ENCODE measurements at regions not wholly inside any gene's neighbourhood (a gene's known extent, or its start where the extent isn't known, plus 50 kb on each side); places are given as distances from the start of the nearest gene placed in this dataset.
"Not testable (repeated sequence)": the region's sequence is repeated elsewhere in the genome, so short reads cannot be mapped to it uniquely, and the experiment has no call there.

- DNase-seq (ENCODE audit: low read depth, low spot score): no peak
These were observed 132.2 kb downstream of the GPX5 start for GRCh38 chr6:28657769-28658465.

DNA sequence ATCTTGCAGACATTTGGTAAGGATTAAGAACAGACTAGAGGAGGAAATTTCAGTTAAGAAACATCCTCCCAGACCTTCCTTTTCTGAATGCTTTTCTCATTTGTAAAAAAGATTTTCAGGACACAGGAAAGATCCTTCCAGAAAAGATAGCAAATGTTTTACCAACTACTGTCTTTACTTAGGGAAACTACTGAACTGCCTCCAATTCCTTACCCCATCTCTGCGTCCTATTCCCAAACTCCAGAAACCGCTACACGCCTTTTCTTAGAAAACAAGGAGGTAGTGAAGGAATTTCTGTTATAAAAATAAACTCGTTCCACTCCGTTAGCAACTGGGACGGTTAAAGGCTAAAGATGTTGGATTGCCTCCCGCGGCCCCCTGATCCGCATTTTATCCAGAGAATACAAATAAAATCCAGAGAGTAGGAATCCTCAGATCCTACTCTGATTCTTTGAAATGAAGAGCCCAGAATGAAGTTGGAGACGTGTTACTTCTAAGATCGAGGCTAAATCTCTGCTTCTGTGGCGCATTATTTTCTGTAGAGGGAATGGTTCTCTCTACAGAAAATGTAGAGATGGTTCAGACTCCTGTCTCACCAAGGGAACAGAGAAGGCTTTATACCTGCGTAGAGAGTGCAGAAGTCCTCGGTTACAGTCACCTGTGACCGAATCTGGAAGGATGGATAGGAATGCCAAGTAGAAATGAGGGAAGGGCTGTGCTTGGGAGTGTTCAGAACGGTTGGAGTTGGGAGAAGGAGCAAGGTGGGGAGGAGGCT is 133.0 kb downstream of the GPX5 start:
- no peak for DNase-seq (ENCODE audit: low read depth, low spot score)

- no peak for DNase-seq (ENCODE audit: low read depth, low spot score)
These were observed 133.5 kb downstream of the GPX5 start for GRCh38 chr6:28659250-28659566.

DNA sequence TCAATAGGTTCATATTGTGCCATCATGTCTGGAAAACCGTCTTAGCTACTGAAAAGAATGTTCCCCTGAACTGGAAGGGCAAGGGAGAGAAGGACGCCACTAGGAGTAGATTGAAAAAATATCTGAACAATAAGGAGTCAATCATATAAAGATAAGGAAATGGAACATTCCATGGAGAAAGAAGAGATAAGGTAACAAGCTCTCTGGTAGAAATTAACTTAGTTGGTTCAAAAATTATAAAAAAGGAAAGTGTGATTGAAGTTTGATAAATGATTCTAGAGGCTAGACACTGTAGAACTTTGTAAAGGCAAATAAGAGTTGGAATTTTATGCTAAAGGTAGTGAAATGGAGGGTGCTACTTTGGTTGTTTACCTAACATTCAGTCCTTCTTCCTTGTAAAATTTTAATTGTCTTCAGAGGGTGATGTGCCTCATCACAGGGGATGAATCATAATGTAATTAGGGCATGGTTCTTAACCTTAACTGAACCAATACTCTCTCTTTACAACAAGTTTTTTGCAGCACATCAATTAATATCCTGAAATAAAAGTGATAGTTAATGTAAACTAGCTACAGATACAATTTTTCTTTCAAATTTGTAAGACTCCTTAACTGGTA is 135.5 kb downstream of the GPX5 start:
- DNase-seq (ENCODE audit: low read depth, low spot score): no peak

GRCh38 chr6:28664870-28665396 is 139.3 kb downstream of the GPX5 start:
- DNase-seq (ENCODE audit: low read depth, low spot score): no peak

- no peak for DNase-seq (ENCODE audit: low read depth, low spot score)
These were observed 147.7 kb downstream of the GPX5 start for GRCh38 chr6:28673417-28673786.

- DNase-seq (ENCODE audit: low read depth, low spot score): no peak
These were observed 148.3 kb downstream of the GPX5 start for GRCh38 chr6:28673787-28674671.

- DNase-seq (ENCODE audit: low read depth, low spot score): no peak
These were observed 149.9 kb downstream of the GPX5 start for GRCh38 chr6:28675600-28675999.

DNA sequence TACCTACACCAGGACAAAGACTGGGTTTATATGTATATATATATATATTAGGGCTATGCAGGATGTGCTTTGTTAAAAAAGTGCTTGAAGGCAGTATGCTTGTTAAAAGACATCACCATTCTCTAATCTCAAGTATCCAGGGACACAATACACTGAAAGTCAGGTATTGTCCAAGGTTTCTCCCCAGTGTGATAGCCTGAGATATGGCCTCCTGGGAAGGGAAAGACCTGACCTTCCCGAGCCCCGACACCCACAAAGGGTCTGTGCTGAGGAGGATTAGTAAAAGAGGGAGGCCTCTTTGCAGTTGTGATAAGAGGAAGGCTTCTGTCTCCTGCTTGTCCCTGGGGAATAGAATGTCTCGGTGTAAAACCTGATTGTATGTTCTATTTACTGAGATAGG is 156.9 kb downstream of the GPX5 start:
- DNase-seq (ENCODE audit: low read depth, low spot score): no peak

DNA sequence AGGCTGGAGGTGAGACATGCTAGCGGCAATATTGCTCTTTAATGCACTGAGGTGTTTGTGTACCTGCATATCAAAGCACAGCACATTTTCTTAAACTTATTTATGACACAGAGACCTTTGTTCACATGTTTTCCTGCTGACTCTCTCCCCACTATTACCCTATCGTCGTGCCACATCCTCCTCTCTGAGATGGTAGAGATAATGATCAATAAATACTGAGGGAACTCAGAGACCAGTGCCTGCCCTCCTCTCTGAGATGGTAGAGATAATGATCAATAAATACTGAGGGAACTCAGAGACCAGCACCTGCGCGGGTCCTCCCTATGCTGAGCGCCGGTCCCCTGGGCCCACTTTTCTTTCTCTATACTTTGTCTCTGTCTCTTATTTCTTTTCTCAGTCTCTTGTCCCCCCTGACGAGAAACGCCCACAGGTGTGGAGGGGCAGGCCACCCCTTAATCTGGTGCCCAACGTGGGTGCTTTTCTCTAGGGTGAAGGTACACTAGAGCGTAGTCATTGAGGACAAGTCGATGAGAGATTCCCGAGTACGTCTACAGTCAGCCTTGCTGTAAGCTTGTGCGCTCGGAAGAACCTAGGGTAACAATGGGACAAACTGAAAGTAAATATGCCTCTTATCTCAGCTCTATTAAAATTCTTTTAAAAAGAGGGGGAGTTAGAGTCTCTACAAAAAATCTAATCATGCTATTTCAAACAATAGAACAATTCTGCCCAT is 157.4 kb downstream of the GPX5 start:
- not testable (repeated sequence) for DNase-seq (ENCODE audit: low read depth, low spot score)

GRCh38 chr6:28683945-28684538 is 158.4 kb downstream of the GPX5 start:
- no peak for DNase-seq (ENCODE audit: low read depth, low spot score)

- DNase-seq (ENCODE audit: low read depth, low spot score): not testable (repeated sequence)
These were observed 160.3 kb downstream of the GPX5 start for GRCh38 chr6:28685960-28686359.

DNA sequence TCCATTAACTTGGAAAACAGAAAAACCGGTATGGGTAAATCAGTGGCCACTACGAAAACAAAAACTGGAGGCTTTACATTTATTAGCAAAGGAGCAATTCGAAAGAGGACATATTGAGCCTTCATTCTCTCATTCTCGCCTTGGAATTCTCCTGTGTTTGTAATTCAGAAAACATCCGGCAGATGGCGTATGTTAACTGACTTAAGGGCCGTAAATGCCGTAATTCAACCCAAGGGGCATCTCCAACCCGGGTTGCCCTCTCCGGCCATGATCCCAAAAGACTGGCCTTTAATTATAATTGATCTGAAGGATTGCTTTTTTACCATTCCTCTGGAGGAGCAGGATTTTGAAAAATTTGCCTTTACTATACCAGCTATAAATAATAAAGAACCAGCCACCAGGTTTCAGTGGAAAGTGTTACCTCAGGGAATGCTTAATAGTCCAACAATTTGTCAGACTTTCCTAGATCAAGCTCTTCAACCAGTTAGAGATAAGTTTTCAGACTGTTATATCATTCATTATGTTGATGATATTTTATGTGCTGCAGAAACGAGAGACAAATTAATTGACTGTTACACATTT is 160.9 kb downstream of the GPX5 start:
- not testable (repeated sequence) for DNase-seq (ENCODE audit: low read depth, low spot score)

DNA sequence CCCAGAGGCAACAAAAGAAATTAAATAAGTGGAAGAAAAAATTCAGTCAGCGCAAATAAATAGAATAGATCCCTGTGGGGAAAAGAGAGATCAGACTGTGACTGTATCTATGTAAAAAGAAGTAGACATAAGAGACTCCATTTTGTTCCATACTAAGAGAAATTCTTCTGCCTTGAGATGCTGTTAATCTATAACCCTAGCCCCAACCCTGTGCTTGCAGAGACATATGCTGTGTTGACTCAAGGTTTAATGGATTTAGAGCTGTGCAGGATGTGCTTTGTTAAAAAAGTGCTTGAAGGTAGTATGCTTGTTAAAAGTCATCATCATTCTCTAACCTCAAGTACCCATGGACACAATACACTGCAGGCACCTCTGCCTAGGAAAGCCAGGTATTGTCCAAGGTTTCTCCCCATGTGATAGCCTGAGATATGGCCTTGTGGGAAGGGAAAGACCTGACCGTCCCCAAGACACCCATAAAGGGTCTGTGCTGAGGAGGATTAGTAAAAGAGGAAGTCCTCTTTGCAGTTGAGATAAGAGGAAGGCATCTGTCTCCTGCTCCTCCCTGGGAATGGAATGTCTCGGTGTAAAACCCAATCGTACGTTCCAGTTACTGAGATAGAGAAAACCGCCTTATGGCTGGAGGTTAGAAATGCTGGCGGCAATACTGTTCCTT is 161.8 kb downstream of the GPX5 start:
- not testable (repeated sequence) for DNase-seq (ENCODE audit: low read depth, low spot score)

DNA sequence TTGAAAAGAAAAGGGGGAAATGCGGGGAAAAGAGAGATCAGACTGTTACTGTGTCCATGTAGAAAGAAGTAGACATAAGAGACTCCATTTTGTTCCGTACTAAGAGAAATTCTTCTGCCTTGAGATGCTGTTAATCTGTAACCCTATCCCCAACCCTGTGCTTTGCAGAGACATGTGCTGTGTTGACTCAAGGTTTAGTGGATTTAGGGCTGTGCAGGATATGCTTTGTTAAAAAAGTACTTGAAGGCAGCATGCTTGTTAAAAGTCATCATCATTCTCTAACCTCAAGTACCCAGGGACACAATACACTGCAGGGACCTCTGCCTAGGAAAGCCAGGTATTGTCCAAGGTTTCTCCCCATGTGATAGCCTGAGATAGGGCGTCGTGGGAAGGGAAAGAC is 166.3 kb downstream of the GPX5 start:
- DNase-seq (ENCODE audit: low read depth, low spot score): not testable (repeated sequence)

DNA sequence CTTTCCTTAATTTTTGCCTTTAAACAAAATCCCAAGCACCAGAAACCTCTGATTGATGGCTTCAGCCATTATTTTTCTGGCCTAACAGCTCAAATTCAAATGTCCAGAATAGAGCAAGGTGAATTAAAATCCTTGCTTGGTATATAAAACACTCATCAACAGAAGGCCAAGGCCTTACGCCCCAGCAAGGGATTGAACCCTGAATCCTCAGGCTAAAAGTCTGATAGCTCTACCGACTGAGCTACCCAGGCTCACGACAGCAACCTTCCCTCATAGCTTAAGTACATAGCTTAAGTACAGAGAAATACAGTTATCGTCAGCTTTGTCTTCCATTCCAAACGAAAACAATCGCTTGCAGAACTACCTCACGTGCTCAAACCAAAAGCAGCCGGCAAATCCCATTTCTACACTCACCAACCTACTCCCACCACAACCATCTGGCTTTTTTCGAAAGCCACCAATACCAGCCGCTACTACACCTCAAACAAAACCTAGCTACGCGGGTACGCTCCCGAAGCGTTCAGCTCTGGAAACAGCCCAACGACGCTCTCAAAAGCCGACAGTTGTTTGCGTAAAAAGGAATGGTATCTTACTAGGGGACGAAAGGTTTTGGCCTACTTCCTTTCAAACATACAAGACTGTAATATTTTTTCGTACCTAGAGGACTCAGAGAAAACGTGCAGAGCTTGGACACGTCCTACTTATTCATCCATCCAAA is 167.5 kb downstream of the GPX5 start:
- no peak for DNase-seq (ENCODE audit: low read depth, low spot score)

DNA sequence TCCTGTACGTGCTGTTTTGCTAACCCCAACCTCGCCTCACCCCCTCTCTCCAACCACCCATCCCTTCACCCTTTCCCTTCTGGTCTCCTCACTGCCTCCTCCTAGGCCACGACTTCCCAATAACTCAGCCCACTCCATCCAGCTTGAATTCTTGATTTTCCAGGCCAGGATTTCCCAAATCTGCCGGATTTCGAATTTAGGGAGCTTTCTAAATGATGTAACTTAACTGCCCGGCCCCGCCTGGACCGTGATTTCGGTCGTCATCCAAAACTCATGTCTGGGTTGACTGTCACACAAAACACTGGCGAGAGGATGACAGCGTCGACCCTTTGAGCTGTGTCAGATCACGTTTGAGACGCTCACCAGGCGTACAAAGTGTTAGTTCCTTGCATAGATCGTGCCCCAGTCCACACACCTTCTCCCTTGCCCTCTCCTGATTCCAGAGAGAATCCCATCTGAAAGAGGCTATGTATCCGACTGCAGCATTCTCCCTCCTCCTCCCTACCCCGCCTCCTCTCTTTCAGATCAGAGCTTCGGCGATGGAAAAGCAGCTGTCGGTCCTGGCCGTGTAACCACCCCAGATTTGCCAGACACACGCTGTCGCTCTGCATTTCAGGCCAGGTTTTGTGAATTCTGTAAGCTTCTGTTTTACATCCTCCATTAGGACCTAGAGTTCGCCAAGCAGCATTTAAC is 168.2 kb downstream of the GPX5 start:
- no peak for DNase-seq (ENCODE audit: low read depth, low spot score)

- no peak for DNase-seq (ENCODE audit: low read depth, low spot score)
These were observed 170.0 kb downstream of the GPX5 start for GRCh38 chr6:28695715-28696114.

Measured in brain pericyte (primary cell).